ENCODE measurements at regions not wholly inside any gene's neighbourhood (a gene's known extent, or its start where the extent isn't known, plus 50 kb on each side); places are given as distances from the start of the nearest gene placed in this dataset.

DNA sequence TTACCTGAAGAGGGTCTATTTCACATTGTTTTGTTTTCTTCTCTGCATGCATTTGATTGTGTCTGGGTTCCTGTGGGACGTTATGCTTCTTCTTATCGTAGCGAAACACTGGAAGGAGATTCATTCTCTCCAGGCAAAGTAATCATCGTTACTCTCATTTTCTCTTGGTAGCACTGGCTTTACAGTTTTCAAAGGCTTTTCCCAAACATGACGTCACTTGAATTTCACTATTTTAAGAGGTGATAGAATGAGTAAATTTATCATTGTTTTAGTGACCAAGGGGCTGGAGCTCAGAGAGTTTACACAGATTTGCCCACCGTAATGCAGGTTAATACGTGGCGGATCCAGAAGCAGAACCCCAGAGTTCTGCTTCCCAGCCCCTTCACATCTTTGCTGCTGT is 391.4 kb downstream of the DCDC2C start:
- TF ChIP-seq, protein P1, sequence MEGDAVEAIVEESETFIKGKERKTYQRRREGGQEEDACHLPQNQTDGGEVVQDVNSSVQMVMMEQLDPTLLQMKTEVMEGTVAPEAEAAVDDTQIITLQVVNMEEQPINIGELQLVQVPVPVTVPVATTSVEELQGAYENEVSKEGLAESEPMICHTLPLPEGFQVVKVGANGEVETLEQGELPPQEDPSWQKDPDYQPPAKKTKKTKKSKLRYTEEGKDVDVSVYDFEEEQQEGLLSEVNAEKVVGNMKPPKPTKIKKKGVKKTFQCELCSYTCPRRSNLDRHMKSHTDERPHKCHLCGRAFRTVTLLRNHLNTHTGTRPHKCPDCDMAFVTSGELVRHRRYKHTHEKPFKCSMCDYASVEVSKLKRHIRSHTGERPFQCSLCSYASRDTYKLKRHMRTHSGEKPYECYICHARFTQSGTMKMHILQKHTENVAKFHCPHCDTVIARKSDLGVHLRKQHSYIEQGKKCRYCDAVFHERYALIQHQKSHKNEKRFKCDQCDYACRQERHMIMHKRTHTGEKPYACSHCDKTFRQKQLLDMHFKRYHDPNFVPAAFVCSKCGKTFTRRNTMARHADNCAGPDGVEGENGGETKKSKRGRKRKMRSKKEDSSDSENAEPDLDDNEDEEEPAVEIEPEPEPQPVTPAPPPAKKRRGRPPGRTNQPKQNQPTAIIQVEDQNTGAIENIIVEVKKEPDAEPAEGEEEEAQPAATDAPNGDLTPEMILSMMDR (IDR thresholded peaks at IDR 0.05), result no peak
- no peak for DNase-seq
- no peaks in the 10 kb centered on the region for H3K27me3 ChIP-seq
- H3K27ac ChIP-seq, result no peak overlapping the region
- no peak for ATAC-seq
- no peak overlapping the region for H3K4me3 ChIP-seq
- H3K36me3 ChIP-seq, result no peaks in the 10 kb centered on the region
- H3K4me1 ChIP-seq, result no peaks in the 10 kb centered on the region
- intact Hi-C loops (cut with DNase I), result no loop called here
- no peaks in the 10 kb centered on the region for H3K9me3 ChIP-seq

DNA sequence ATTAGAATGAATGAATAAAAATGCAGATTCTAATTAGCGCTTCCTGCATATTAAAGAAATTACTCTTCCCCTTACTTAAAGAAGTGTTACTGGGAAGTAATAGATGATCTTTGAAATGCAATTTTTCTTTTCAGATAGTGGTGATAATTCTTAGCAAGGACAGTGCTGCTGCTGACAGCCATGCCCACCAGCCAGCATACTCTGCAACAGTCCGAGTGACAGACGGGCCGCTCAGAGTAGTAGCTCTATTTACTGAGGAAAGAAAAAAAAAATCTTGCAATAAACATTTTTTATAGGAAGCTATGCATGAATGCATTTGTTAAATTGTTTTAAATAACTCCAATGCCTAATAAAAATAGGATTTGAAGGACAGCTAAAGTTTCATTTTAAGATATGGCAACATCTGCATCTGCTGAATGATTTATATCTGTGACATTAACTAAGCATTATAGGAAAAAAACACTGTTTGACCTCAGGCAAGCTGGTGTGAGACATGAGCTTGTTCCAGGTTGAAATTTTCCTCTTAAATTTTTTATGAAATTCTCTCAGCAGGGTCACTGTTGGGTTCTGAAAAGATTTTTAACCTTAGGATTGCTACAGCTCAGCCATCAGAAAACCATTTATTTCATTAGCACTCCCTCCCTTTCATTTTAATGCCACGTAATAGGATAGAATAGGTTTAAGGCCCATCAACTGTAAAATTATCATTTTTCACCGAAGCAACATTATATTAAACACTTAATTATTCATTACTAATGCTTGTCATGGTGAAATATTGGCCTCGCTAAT is 393.8 kb downstream of the DCDC2C start:
- TF ChIP-seq, protein P1 (IDR thresholded peaks at IDR 0.05), result no peak
- no peaks in the 10 kb centered on the region for H3K36me3 ChIP-seq
- no peak overlapping the region for H3K27ac ChIP-seq
- H3K4me3 ChIP-seq, result no peak overlapping the region
- ATAC-seq (no peak), DNase-seq (no peak)
- H3K9me3 ChIP-seq, result no peaks in the 10 kb centered on the region
- intact Hi-C loops (cut with DNase I), result no loop called here
- H3K4me1 ChIP-seq, result no peaks in the 10 kb centered on the region
- no peaks in the 10 kb centered on the region for H3K27me3 ChIP-seq

GRCh38 chr2:4098137-4098536 is 394.8 kb downstream of the DCDC2C start:
- intact Hi-C loops (cut with DNase I), result no loop called here

DNA sequence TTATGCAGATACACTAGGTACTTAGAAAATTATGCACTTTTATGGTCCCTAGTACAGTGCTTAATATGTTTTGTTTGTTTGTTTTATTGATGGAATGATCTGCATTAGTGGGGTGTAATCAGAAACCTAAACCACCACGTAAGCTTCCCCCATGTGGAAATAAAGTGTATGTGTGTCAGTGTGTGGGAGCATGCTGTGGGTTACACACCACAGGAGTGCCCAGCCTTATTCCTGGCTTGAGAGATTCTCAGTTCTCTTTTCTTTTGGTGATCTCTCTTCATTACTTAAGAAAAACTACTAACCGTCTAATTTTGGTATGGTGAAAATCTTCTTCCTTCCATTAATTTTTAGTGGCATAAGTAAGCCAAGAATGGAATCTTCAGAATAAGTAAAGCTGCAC is 398.6 kb downstream of the DCDC2C start:
- ATAC-seq (peak; percentile 59), DNase-seq (no peak)

More at GRCh38 chr2:4098137-4098536, 394.8 kb downstream of the DCDC2C start:
- ATAC-seq, result no peak
- no peak overlapping the region for H3K4me3 ChIP-seq
- no peaks in the 10 kb centered on the region for H3K27me3 ChIP-seq
- DNase-seq, result no peak
- no peaks in the 10 kb centered on the region for H3K9me3 ChIP-seq
- H3K27ac ChIP-seq, result no peak overlapping the region
- H3K36me3 ChIP-seq, result no peaks in the 10 kb centered on the region
- H3K4me1 ChIP-seq, result no peaks in the 10 kb centered on the region
- TF ChIP-seq, protein P1 (IDR thresholded peaks at IDR 0.05), result no peak

DNA sequence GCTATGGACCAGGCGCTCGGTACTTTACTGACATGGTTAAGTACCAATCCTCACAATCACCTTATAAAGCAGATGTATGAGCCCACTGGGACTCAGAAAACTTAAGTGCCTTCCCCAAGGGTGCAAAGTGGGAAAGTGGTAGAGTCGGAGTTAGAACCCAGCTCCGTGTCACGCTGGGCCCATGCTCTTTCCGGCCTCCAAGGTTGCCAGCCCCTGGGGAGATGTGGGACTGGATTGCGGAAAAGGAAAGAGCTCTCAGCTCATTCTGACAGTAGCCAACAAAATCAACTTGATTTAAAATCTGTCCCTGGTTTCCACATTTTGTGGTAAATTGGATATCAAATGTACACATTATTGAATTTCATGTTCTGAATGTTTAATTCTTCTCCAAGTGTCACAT is 403.8 kb downstream of the DCDC2C start:
- TF ChIP-seq, protein P1 (IDR thresholded peaks at IDR 0.05), result no peak
- ATAC-seq (no peak), DNase-seq (no peak)
- no peaks in the 10 kb centered on the region for H3K4me1 ChIP-seq
- no peaks in the 10 kb centered on the region for H3K36me3 ChIP-seq
- H3K9me3 ChIP-seq, result no peaks in the 10 kb centered on the region
- no peak overlapping the region for H3K27ac ChIP-seq
- no peak overlapping the region for H3K4me3 ChIP-seq
- no peaks in the 10 kb centered on the region for H3K27me3 ChIP-seq
- intact Hi-C loops (cut with DNase I), result no loop called here

More for the DNA sequence above, 398.6 kb downstream of the DCDC2C start:
- no peak overlapping the region for H3K4me3 ChIP-seq
- intact Hi-C loops (cut with DNase I), result no loop called here
- H3K9me3 ChIP-seq, result no peaks in the 10 kb centered on the region
- no peaks in the 10 kb centered on the region for H3K36me3 ChIP-seq
- no peak overlapping the region for H3K27ac ChIP-seq
- no peaks in the 10 kb centered on the region for H3K4me1 ChIP-seq
- TF ChIP-seq, protein P1 (IDR thresholded peaks at IDR 0.05), result no peak
- H3K27me3 ChIP-seq, result no peaks in the 10 kb centered on the region

Data from upper lobe of right lung (tissue), 1 donor.